H1 (cell line): ENCODE measurements at regions not wholly inside any gene's neighbourhood (a gene's known extent, or its start where the extent isn't known, plus 50 kb on each side); places are given as distances from the start of the nearest gene placed in this dataset.

Source experiments
- CTCF ChIA-PET: fragments of 300-600 bp; sonication (Branson Sonifier 250); formaldehyde crosslinking; loops from one replicate; lab custom pipeline; 2021; ENCODE audit not compliant: partially characterized antibody; lab: Charles Lee
- POLR2A ChIA-PET: fragments of 300-600 bp; sonication (Branson Sonifier 250); formaldehyde crosslinking; loops from one replicate; lab custom pipeline; 2021; ENCODE audit warnings: inconsistent platforms; ENCODE audit not compliant: partially characterized antibody; lab: Charles Lee
- DNase-seq, 2 experiments: peaks; one replicate each; pipeline versions ENCODE4 v3.0.0 to v3.0.0-alpha.2; 2010 to 2022; ENCODE audit warnings: low spot score in 2 of 2, low read depth in 1 of 2, mixed read lengths in 1 of 2
- FAIRE-seq: peaks from 2 replicates; lab custom pipeline; 2011; peaks lifted over from hg19 to GRCh38; lab: Jason Lieb, UNC
- H2AFZ ChIP-seq: 2 replicates; pipeline ENCODE4 v1.8.1; 2012; ENCODE audit warnings: low read length, inconsistent platforms
- H2AK5ac ChIP-seq: 2 replicates; pipeline ENCODE4 v1.6.1; 2013; ENCODE audit warnings: low read depth, low read length
- H2BK120ac ChIP-seq: replicated peaks from 2 replicates; pipeline ENCODE3; 2013; ENCODE audit warnings: low read depth, low read length, inconsistent platforms
- H2BK12ac ChIP-seq: 2 replicates; pipeline ENCODE4 v1.6.1; 2013; ENCODE audit warnings: low read depth, low read length
- H2BK15ac ChIP-seq: 2 replicates; pipeline ENCODE4 v1.6.1; 2013; ENCODE audit warnings: low read length
- H2BK20ac ChIP-seq: 2 replicates; pipeline ENCODE4 v1.6.1; 2013; ENCODE audit warnings: low read length
- H2BK5ac ChIP-seq: 2 replicates; pipeline ENCODE4 v1.6.1; 2013; ENCODE audit warnings: low read depth, low read length
- H3K14ac ChIP-seq: 2 replicates; pipeline ENCODE4 v1.6.1; 2013; ENCODE audit warnings: inconsistent platforms; ENCODE audit not compliant: insufficient read length
- H3K18ac ChIP-seq: 2 replicates; pipeline ENCODE4 v1.6.1; 2013; ENCODE audit warnings: low read length; ENCODE audit errors: extremely low read depth
- H3K23ac ChIP-seq: 2 replicates; pipeline ENCODE4 v1.6.1; 2013; ENCODE audit warnings: inconsistent platforms; ENCODE audit not compliant: insufficient read length
- H3K23me2 ChIP-seq: 2 replicates; pipeline ENCODE4 v1.6.1; 2013; ENCODE audit warnings: low read depth, low read length
- H3K27ac ChIP-seq: 2 replicates; pipeline ENCODE4 v1.6.1; 2011; ENCODE audit warnings: low read depth, low read length, inconsistent platforms
- H3K27me3 ChIP-seq, 4 experiments: replicated peaks in 1 of 4; 1 replicate in 1 of 4; 2 replicates in 3 of 4; pipeline versions ENCODE4 v1.6.1 to v1.8.1; 2011 to 2013; ENCODE audit warnings: low read length in 3 of 4, mild to moderate bottlenecking in 3 of 4, inconsistent platforms in 2 of 4, mixed read lengths in 2 of 4, moderate library complexity in 1 of 4; ENCODE audit not compliant: control insufficient read depth in 3 of 4, insufficient read depth in 3 of 4; ENCODE audit errors: extremely low read depth in 1 of 4
- H3K36me3 ChIP-seq, 4 experiments: 2 replicates each; pipeline versions ENCODE4 v1.6.1 to v1.8.1; 2011 to 2013; ENCODE audit warnings: mild to moderate bottlenecking in 4 of 4, low read length in 3 of 4, moderate library complexity in 2 of 4, control low read depth in 1 of 4, inconsistent platforms in 1 of 4; ENCODE audit not compliant: insufficient read depth in 4 of 4, control insufficient read depth in 2 of 4
- H3K4ac ChIP-seq: replicated peaks from 2 replicates; pipeline ENCODE3; 2013; ENCODE audit warnings: low read length, low read depth, mixed read lengths, inconsistent platforms; ENCODE audit not compliant: insufficient read length
- H3K4me1 ChIP-seq, 4 experiments: replicated peaks in 1 of 4; 1 replicate in 1 of 4; 2 replicates in 3 of 4; pipeline versions ENCODE4 v1.6.1 to v1.8.1; 2011 to 2013; ENCODE audit warnings: low read length in 3 of 4, inconsistent platforms in 2 of 4, mixed read lengths in 1 of 4; ENCODE audit not compliant: insufficient read depth in 4 of 4, control insufficient read depth in 3 of 4
- H3K4me2 ChIP-seq, 2 experiments: 2 replicates each; pipeline versions ENCODE4 v1.6.1 to v1.8.1; 2011 to 2013; ENCODE audit warnings: low read depth in 2 of 2, low read length in 2 of 2, control low read depth in 1 of 2, inconsistent platforms in 1 of 2, mild to moderate bottlenecking in 1 of 2; ENCODE audit not compliant: insufficient read depth in 1 of 2
- H3K4me3 ChIP-seq, 4 experiments: fragments of 200-600, 300-600 bp in 1 of 4; sonication (generic), shearing (Covaris generic), sonication (Bioruptor Twin) in 1 of 4; 2 replicates each; pipeline versions ENCODE4 v1.5.1 to v1.8.1; 2011 to 2016; ENCODE audit warnings: low read length in 4 of 4, low read depth in 3 of 4, control low read depth in 2 of 4, inconsistent platforms in 2 of 4, mild to moderate bottlenecking in 2 of 4, mixed read lengths in 1 of 4, moderate library complexity in 1 of 4; ENCODE audit not compliant: insufficient read depth in 2 of 4; ENCODE audit errors: extremely low read depth in 1 of 4
- H3K56ac ChIP-seq: replicated peaks from 2 replicates; pipeline ENCODE3; 2013; ENCODE audit warnings: low read depth, mild to moderate bottlenecking, mixed read lengths, low read length, inconsistent platforms; ENCODE audit not compliant: insufficient read length
- H3K79me1 ChIP-seq: 2 replicates; pipeline ENCODE4 v1.6.1; 2013; ENCODE audit warnings: low read depth, low read length, control low read depth
- H3K79me2 ChIP-seq, 2 experiments: 2 replicates each; pipeline versions ENCODE4 v1.6.1 to v1.8.1; 2012 to 2013; ENCODE audit warnings: low read length in 2 of 2, mild to moderate bottlenecking in 2 of 2, inconsistent platforms in 1 of 2; ENCODE audit not compliant: insufficient read depth in 2 of 2, control insufficient read depth in 1 of 2
- H3K9ac ChIP-seq, 4 experiments: replicated peaks in 1 of 4; 1 replicate in 1 of 4; 2 replicates in 3 of 4; pipeline versions ENCODE4 v1.6.1 to v1.8.1; 2011 to 2013; ENCODE audit warnings: low read depth in 3 of 4, low read length in 3 of 4, control low read depth in 2 of 4, mild to moderate bottlenecking in 2 of 4, moderate library complexity in 2 of 4, inconsistent platforms in 1 of 4; ENCODE audit errors: extremely low read depth in 1 of 4
- H3K9me3 ChIP-seq, 2 experiments: 2 replicates each; pipeline versions ENCODE4 v1.6.1 to v1.8.1; 2012 to 2013; ENCODE audit warnings: mild to moderate bottlenecking in 2 of 2, moderate library complexity in 2 of 2, control low read depth in 1 of 2, inconsistent platforms in 1 of 2, low read depth in 1 of 2, low read length in 1 of 2, mixed read lengths in 1 of 2; ENCODE audit not compliant: insufficient read depth in 2 of 2
- H4K20me1 ChIP-seq, 2 experiments: replicated peaks in 1 of 2; 2 replicates each; pipeline versions ENCODE3 to v1.8.1; 2011 to 2013; ENCODE audit warnings: inconsistent platforms in 2 of 2, low read length in 2 of 2, mild to moderate bottlenecking in 1 of 2; ENCODE audit not compliant: insufficient read depth in 2 of 2, control insufficient read depth in 1 of 2
- H4K5ac ChIP-seq: 2 replicates; pipeline ENCODE4 v1.6.1; 2013; ENCODE audit warnings: low read length, low read depth, mixed read lengths, inconsistent platforms; ENCODE audit not compliant: insufficient read length
- H4K8ac ChIP-seq: 2 replicates; pipeline ENCODE4 v1.8.0; 2013; ENCODE audit warnings: mild to moderate bottlenecking, moderate library complexity, low read length, inconsistent platforms; ENCODE audit not compliant: insufficient read depth; ENCODE audit errors: extremely low read depth
- H4K91ac ChIP-seq: replicated peaks from 2 replicates; pipeline ENCODE3; 2013; ENCODE audit warnings: low read length, mixed read lengths, inconsistent platforms; ENCODE audit not compliant: insufficient read length
- CHD2 ChIP-seq: IDR thresholded peaks from 2 replicates; pipeline ENCODE4 v1.6.1; 2012; ENCODE audit warnings: low read length, improper control_type of control experiment
- CREB1 ChIP-seq: IDR thresholded peaks from 2 replicates; pipeline ENCODE4 v1.6.1; 2012; ENCODE audit warnings: inconsistent platforms
- EP300 ChIP-seq, 2 experiments: IDR thresholded peaks; 1 replicate in 1 of 2; 2 replicates in 1 of 2; pipeline ENCODE4 v1.6.1; 2011 to 2012; ENCODE audit warnings: low read depth in 2 of 2, low read length in 2 of 2, mild to moderate bottlenecking in 2 of 2, borderline replicate concordance in 1 of 2, inconsistent platforms in 1 of 2, moderate library complexity in 1 of 2
- JUND ChIP-seq: IDR thresholded peaks from 2 replicates; pipeline ENCODE4 v1.6.1; 2011; ENCODE audit warnings: mild to moderate bottlenecking, improper control_type of control experiment, low read length
- MAFK ChIP-seq: IDR thresholded peaks from 2 replicates; pipeline ENCODE4 v1.6.1; 2012; ENCODE audit warnings: low read depth, mild to moderate bottlenecking, improper control_type of control experiment, low read length
- SIN3A ChIP-seq, 2 experiments: IDR thresholded peaks in 1 of 2; conservative IDR thresholded peaks in 1 of 2; 2 replicates each; pipeline ENCODE4 v1.6.1; 2011 to 2012; ENCODE audit warnings: low read length in 2 of 2, improper control_type of control experiment in 1 of 2, low read depth in 1 of 2, mild to moderate bottlenecking in 1 of 2
- SP1 ChIP-seq: IDR thresholded peaks from 2 replicates; pipeline ENCODE4 v1.6.1; 2011; ENCODE audit warnings: low read depth, low read length
- SP2 ChIP-seq: IDR thresholded peaks from 2 replicates; pipeline ENCODE4 v1.6.1; 2012; ENCODE audit warnings: mild to moderate bottlenecking, low read length, inconsistent platforms
- WGBS, 2 experiments: shearing (Covaris generic) in 1 of 2; methylation state at CpG; one replicate each; pipeline versions ENCODE4 v1.1.6 to v1.1.7; 2013 to 2015; ENCODE audit warnings: low lambda C conversion rate in 2 of 2, mixed read lengths in 2 of 2, inconsistent platforms in 1 of 2, low coverage in 1 of 2, missing lambda C conversion rate in 1 of 2; ENCODE audit not compliant: insufficient replicate concordance in 2 of 2, insufficient coverage in 1 of 2, insufficient read length in 1 of 2; ENCODE audit errors: extremely low coverage in 1 of 2, missing lambda C conversion rate in 1 of 2; 5-methylcytosine and 5-hydroxymethylcytosine counted together

GRCh38 chr9:13575558-13575957, 296.1 kb upstream of the MPDZ start:
- WGBS, 2 experiments, result 67% methylated on average over 1 of the region's 1 CpG; no CpG with 5 or more reads in 1 of the 2 experiments
- Histone ChIP-seq H2BK15ac (no peak overlapping the region), H4K8ac (no peak overlapping the region), H2BK12ac (no peak overlapping the region; the same call in 1 of the 2 replicates), H3K79me2 (no peaks in the 10 kb centered on the region), H2BK5ac (no peak overlapping the region), H2BK20ac (no peak overlapping the region), H3K4me1 (peaks cover 0 to 15% (median 6%) of the 10 kb centered on the region in 4 experiments; a peak in 5 of 7 replicates), H3K56ac (no peak overlapping the region), H4K5ac (no peak overlapping the region), H3K79me1 (no peaks in the 10 kb centered on the region), H3K4ac (no peak overlapping the region), H3K9ac (no peak overlapping the region), H3K27me3 (no peaks in the 10 kb centered on the region), H3K36me3 (no peaks in the 10 kb centered on the region), H3K18ac (no peak overlapping the region), H4K20me1 (no peaks in the 10 kb centered on the region), H3K27ac (no peak overlapping the region), H3K14ac (no peak overlapping the region), H3K23me2 (no peaks in the 10 kb centered on the region; the same call in 1 of the 2 replicates), H3K4me2 (no peak overlapping the region), H3K23ac (no peak overlapping the region), H2BK120ac (no peak overlapping the region), H2AFZ (no peak overlapping the region), H3K9me3 (no peaks in the 10 kb centered on the region), H2AK5ac (no peak overlapping the region), H3K4me3 (no peak overlapping the region), H4K91ac (no peak overlapping the region)
- POLR2A ChIA-PET, result no interaction called here
- CTCF ChIA-PET, result interaction anchor here (1.1 kb wide), 1 partner anchor 13 kb away, joined by 4 read pairs; no protein-coding TSS in a partner anchor
- DNase-seq (no peak), FAIRE-seq (no peak)
- no peak for TF ChIP-seq SIN3A (conservative IDR thresholded peaks at IDR 0.05 in 1 of 2, IDR thresholded peaks at IDR 0.05 in 1 of 2; ENCODE audit: low read depth in 1 of 2, low read length in 2 of 2)
- no peak for TF ChIP-seq SP2
- TF ChIP-seq SP1, result no peak
- TF ChIP-seq CHD2, result no peak
- no peak for TF ChIP-seq MAFK
- no peak for TF ChIP-seq EP300 (IDR thresholded peaks at IDR 0.05; ENCODE audit: borderline replicate concordance in 1 of 2, low read depth in 2 of 2, low read length in 2 of 2)
- no peak for TF ChIP-seq CREB1
- peak; percentile 51; the same call in 1 of the 2 replicates for TF ChIP-seq JUND
